Right kidney (tissue), 1 donor: ENCODE measurements at regions not wholly inside any gene's neighbourhood (a gene's known extent, or its start where the extent isn't known, plus 50 kb on each side); places are given as distances from the start of the nearest gene placed in this dataset.
"Not testable (repeated sequence)": the region's sequence is repeated elsewhere in the genome, so short reads cannot be mapped to it uniquely, and the experiment has no call there.

ENCODE experiments used
- DNase-seq: peaks from one replicate; pipeline ENCODE4 v3.0.0-alpha.2; 2016

GRCh38 chr7:65251851-65252620 is 121.6 kb upstream of the ZNF92 start:
- peak; percentile 91 for DNase-seq

- no peak for DNase-seq
These were observed 122.8 kb upstream of the ZNF92 start for GRCh38 chr7:65250697-65251395.

GRCh38 chr7:65250216-65250615 is 123.4 kb upstream of the ZNF92 start:
- DNase-seq = no peak

GRCh38 chr7:65247491-65247890 is 126.2 kb upstream of the ZNF92 start:
- DNase-seq = no peak

- DNase-seq = peak; percentile 88
These were observed 133.8 kb upstream of the ZNF92 start for GRCh38 chr7:65239707-65240352.

GRCh38 chr7:65239324-65239706 is 134.3 kb upstream of the ZNF92 start:
- DNase-seq = no peak

- DNase-seq = no peak
These were observed 134.9 kb upstream of the ZNF92 start for GRCh38 chr7:65238785-65239184.

- DNase-seq = no peak
These were observed 138.1 kb upstream of the ZNF92 start for GRCh38 chr7:65235586-65235985.

- no peak for DNase-seq
These were observed 140.1 kb upstream of the ZNF92 start for GRCh38 chr7:65233409-65234034.

- no peak for DNase-seq
These were observed 143.4 kb upstream of the ZNF92 start for GRCh38 chr7:65230231-65230630.

- no peak for DNase-seq
These were observed 148.1 kb upstream of the ZNF92 start for GRCh38 chr7:65225422-65226006.

- no peak for DNase-seq
These were observed 151.0 kb upstream of the ZNF92 start for GRCh38 chr7:65222655-65223054.

GRCh38 chr7:65221683-65222082 is 152.0 kb upstream of the ZNF92 start:
- no peak for DNase-seq

- no peak for DNase-seq
These were observed 154.0 kb upstream of the ZNF92 start for GRCh38 chr7:65219623-65220022.

- DNase-seq = peak; percentile 33
These were observed 157.2 kb upstream of the ZNF92 start for GRCh38 chr7:65216469-65216868.

GRCh38 chr7:65213260-65213659 is 160.4 kb upstream of the ZNF92 start:
- DNase-seq = not testable (repeated sequence)

GRCh38 chr7:65199221-65199620 is 174.4 kb upstream of the ZNF92 start:
- DNase-seq = not testable (repeated sequence)

- not testable (repeated sequence) for DNase-seq
These were observed 180.2 kb upstream of the ZNF92 start for GRCh38 chr7:65193334-65194058.

- DNase-seq = not testable (repeated sequence)
These were observed 170.6 kb upstream of the ERV3-1 start for GRCh38 chr7:65177041-65177440.

- not testable (repeated sequence) for DNase-seq
These were observed 143.6 kb upstream of the ERV3-1 start for GRCh38 chr7:65150105-65150504.

GRCh38 chr7:65146118-65146914 is 139.8 kb upstream of the ERV3-1 start:
- not testable (repeated sequence) for DNase-seq
